HepG2 (cell line): ENCODE measurements at regions not wholly inside any gene's neighbourhood (a gene's known extent, or its start where the extent isn't known, plus 50 kb on each side); places are given as distances from the start of the nearest gene placed in this dataset.
A peak's percentile ranks its signal among the peaks of the same experiment; 100 is the strongest.

Experiments
- ATAC-seq: fragments of 200-7000 bp; cut with Tn5 transposase; 3 replicates; pipeline ENCODE4 v1.9.1; 2020; ENCODE audit warnings: mild to moderate bottlenecking, moderate library complexity
- BruUV-seq: library from RNA; stranded (reverse); fragments of 400-500 nt; replicated peaks from 2 replicates; lab custom pipeline; 2021; lab: Mats Ljungman, UMichigan
- CTCF ChIA-PET: fragments of 300-600 bp; formaldehyde crosslinking; extraction: SDS; loops from one replicate; lab custom pipeline; 2021; ENCODE audit warnings: low total read pairs, inconsistent platforms, low intra/inter-chr PET ratio; lab: Yijun Ruan, JAX
- POLR2A ChIA-PET: fragments of 350-600 bp; sonication (Branson Sonifier 250); formaldehyde crosslinking; loops from one replicate; lab custom pipeline; 2020; ENCODE audit warnings: antibody characterized with exemption, inconsistent platforms; lab: Yijun Ruan, JAX
- DNase-seq: peaks from one replicate; pipeline ENCODE4 v3.0.0-alpha.2; 2015; ENCODE audit warnings: low spot score
- FAIRE-seq: peaks from 3 replicates; lab custom pipeline; 2011; peaks lifted over from hg19 to GRCh38; lab: Jason Lieb, UNC
- H2AFZ ChIP-seq: one replicate; pipeline ENCODE4 v1.6.1; 2011; ENCODE audit warnings: low read length, inconsistent platforms
- H3K27ac ChIP-seq: fragments of 300-600 bp; 3 replicates; pipeline ENCODE4 v1.8.0; 2011; ENCODE audit warnings: mixed run types, mild to moderate bottlenecking, mixed read lengths, low read length, inconsistent platforms; ENCODE audit not compliant: insufficient read depth; ENCODE audit errors: extremely low read length
- H3K27me3 ChIP-seq, 2 experiments: fragments of 200-600 bp in 1 of 2; 2 replicates in 1 of 2; 3 replicates in 1 of 2; pipeline versions ENCODE4 v1.6.0 to v1.8.0; 2011; ENCODE audit warnings: low read length in 2 of 2, mild to moderate bottlenecking in 2 of 2, moderate library complexity in 2 of 2, inconsistent platforms in 1 of 2; ENCODE audit not compliant: insufficient read depth in 2 of 2, control insufficient read depth in 1 of 2
- H3K36me3 ChIP-seq, 2 experiments: fragments of 200-600 bp in 1 of 2; replicated peaks in 1 of 2; 2 replicates in 1 of 2; 3 replicates in 1 of 2; pipeline versions ENCODE4 v1.5.1 to v1.8.0; 2011; ENCODE audit warnings: low read length in 2 of 2, inconsistent platforms in 1 of 2; ENCODE audit not compliant: insufficient read depth in 2 of 2, control insufficient read depth in 1 of 2
- H3K4me1 ChIP-seq: 2 replicates; pipeline ENCODE4 v1.5.1; 2012; ENCODE audit warnings: low read length, inconsistent platforms; ENCODE audit not compliant: insufficient read depth
- H3K4me2 ChIP-seq: 2 replicates; pipeline ENCODE4 v1.6.0; 2011; ENCODE audit warnings: low read depth, low read length, inconsistent platforms
- H3K4me3 ChIP-seq, 3 experiments: fragments of 200-600 bp in 1 of 3; sonication (generic), shearing (Covaris generic) in 1 of 3; replicated peaks in 1 of 3; 2 replicates each; pipeline ENCODE4 v1.5.1; 2011 to 2016; ENCODE audit warnings: low read length in 3 of 3, inconsistent platforms in 2 of 3, low read depth in 2 of 3, mild to moderate bottlenecking in 2 of 3, control low read depth in 1 of 3, mixed read lengths in 1 of 3; ENCODE audit not compliant: insufficient read depth in 1 of 3
- H3K79me2 ChIP-seq: one replicate; pipeline ENCODE4 v1.6.1; 2011; ENCODE audit warnings: low read length, inconsistent platforms; ENCODE audit not compliant: insufficient read depth
- H3K9ac ChIP-seq: 2 replicates; pipeline ENCODE4 v1.6.0; 2011; ENCODE audit warnings: mild to moderate bottlenecking, low read depth, low read length, inconsistent platforms; ENCODE audit not compliant: insufficient read depth
- H3K9me3 ChIP-seq: 2 replicates; pipeline ENCODE4 v1.5.1; 2012; ENCODE audit warnings: mild to moderate bottlenecking, low read length
- H4K20me1 ChIP-seq: 2 replicates; pipeline ENCODE4 v1.6.0; 2011; ENCODE audit warnings: inconsistent platforms, mild to moderate bottlenecking, low read length, moderate library complexity; ENCODE audit not compliant: insufficient read depth
- AHDC1 ChIP-seq: sonication (generic); formaldehyde crosslinking; IDR thresholded peaks from 2 replicates; pipeline ENCODE4 v1.5.1; 2020; ENCODE audit warnings: mild to moderate bottlenecking, missing genetic modification reagents, borderline replicate concordance
- ATF3 ChIP-seq: sonication (generic); formaldehyde crosslinking; IDR thresholded peaks from 2 replicates; pipeline ENCODE4 v1.4.0; 2020; ENCODE audit warnings: missing genetic modification reagents
- ATF4 ChIP-seq, 2 experiments: fragments of 450-650 bp in 1 of 2; sonication (generic) in 1 of 2; formaldehyde crosslinking; IDR thresholded peaks; 2 replicates each; pipeline versions ENCODE4 v1.5.0 to v1.8.0; 2020 to 2022; ENCODE audit warnings: mild to moderate bottlenecking in 1 of 2, missing genetic modification reagents in 1 of 2
- EP300 ChIP-seq, 3 experiments: sonication (generic) in 1 of 3; formaldehyde crosslinking in 1 of 3; IDR thresholded peaks; 2 replicates each; pipeline versions ENCODE4 v1.5.1 to v1.6.1; 2011 to 2020; ENCODE audit warnings: low read depth in 2 of 3, low read length in 2 of 3, borderline replicate concordance in 1 of 3, improper control_type of control experiment in 1 of 3, mild to moderate bottlenecking in 1 of 3, missing genetic modification reagents in 1 of 3, moderate library complexity in 1 of 3
- FOSL1 ChIP-seq: sonication (generic); formaldehyde crosslinking; IDR thresholded peaks from 2 replicates; pipeline ENCODE4 v1.9.0; 2021; ENCODE audit warnings: missing genetic modification reagents, borderline replicate concordance
- FOXA1 ChIP-seq, 2 experiments: fragments of 450-650 bp in 1 of 2; sonication (generic) in 1 of 2; formaldehyde crosslinking in 1 of 2; IDR thresholded peaks; 2 replicates each; pipeline versions ENCODE4 v1.4.0 to v1.6.1; 2016 to 2020; ENCODE audit warnings: missing genetic modification reagents in 1 of 2
- GATAD2A ChIP-seq: IDR thresholded peaks from 2 replicates; pipeline ENCODE4 v1.6.1; 2016
- HDAC2 ChIP-seq: sonication (generic); formaldehyde crosslinking; IDR thresholded peaks from 2 replicates; pipeline ENCODE4 v1.4.0; 2020; ENCODE audit warnings: missing genetic modification reagents
- NFE2 ChIP-seq: sonication (generic); formaldehyde crosslinking; IDR thresholded peaks from 2 replicates; pipeline ENCODE4 v1.4.0; 2020; ENCODE audit warnings: missing genetic modification reagents
- NR2F1 ChIP-seq, 2 experiments: fragments of 450-650 bp in 1 of 2; formaldehyde crosslinking in 1 of 2; IDR thresholded peaks; 2 replicates each; pipeline versions ENCODE4 v1.5.0 to v1.6.1; 2016 to 2020; ENCODE audit warnings: mild to moderate bottlenecking in 1 of 2, missing compliant biosample characterization in 1 of 2, missing genetic modification reagents in 1 of 2, moderate library complexity in 1 of 2
- TCF7L2 ChIP-seq: IDR thresholded peaks from 2 replicates; pipeline ENCODE4 v1.6.1; 2011; ENCODE audit warnings: mild to moderate bottlenecking, low read depth, low read length, moderate library complexity
- YEATS2 ChIP-seq: sonication (generic); formaldehyde crosslinking; IDR thresholded peaks from 2 replicates; pipeline ENCODE4 v1.4.0; 2020; ENCODE audit warnings: missing genetic modification reagents, borderline replicate concordance
- ZFP36 ChIP-seq: fragments of 150-350 bp; IDR thresholded peaks from 2 replicates; pipeline ENCODE4 v1.6.1; 2018; ENCODE audit warnings: borderline replicate concordance, low read length, low read depth; ENCODE audit not compliant: partially characterized antibody
- WGBS: methylation state at CpG from one replicate; pipeline ENCODE4 v1.1.6; 2017; ENCODE audit warnings: low lambda C conversion rate; 5-methylcytosine and 5-hydroxymethylcytosine counted together
- in situ Hi-C: cut with HindIII; loops from 2 replicates; pipeline ENCODE4 v1.10.0; 2017; ENCODE audit warnings: low pct_unique_long_range_greater_than_20kb; ENCODE audit not compliant: extremely low pct_ligation_motif_present
- intact Hi-C: fragments of 100-400 bp; cut with micrococcal nuclease; formaldehyde crosslinking; loops from one replicate; pipeline ENCODE4 v1.10.0; 2022; ENCODE audit not compliant: unreplicated experiment

- no peak overlapping the region for H3K27ac ChIP-seq
- WGBS = 1% methylated on average over 5 of the region's 5 CpGs
- TF ChIP-seq FOXA1 (IDR thresholded peaks at IDR 0.05) (no peak), FOXA1 (CRISPR knock-in tag; IDR thresholded peaks at IDR 0.05) (peak; percentile 69), ATF3 (CRISPR knock-in tag) (peak; percentile 57; the same call in 1 of the 2 replicates), NFE2 (CRISPR knock-in tag) (0 out of 2 replicates have a peak, but pooled peaks have one; percentile 45), AHDC1 (peak; percentile 50; the same call in 1 of the 2 replicates), HDAC2 (no peak), ATF4 (CRISPR knock-in tag; IDR thresholded peaks at IDR 0.05) (peak in 1 of 2 experiments; percentile 46; a peak in 1 of 4 replicates), TCF7L2 (peak; percentile 48; the same call in 1 of the 2 replicates), FOSL1 (CRISPR knock-in tag) (peak; percentile 75; the same call in 1 of the 2 replicates), ZFP36 (no peak), EP300 (IDR thresholded peaks at IDR 0.05; ENCODE audit: low read depth in 2 of 2, low read length in 2 of 2) (peak in 1 of 2 experiments; percentile 54; a peak in 1 of 4 replicates), EP300 (CRISPR knock-in tag; IDR thresholded peaks at IDR 0.05; ENCODE audit: borderline replicate concordance) (no peak), NR2F1 (CRISPR knock-in tag; IDR thresholded peaks at IDR 0.05) (peak; percentile 39 to 88; a peak in 3 of 4 replicates), YEATS2 (CRISPR knock-in tag) (peak; percentile 35; the same call in 1 of the 2 replicates), GATAD2A (CRISPR knock-in tag) (0 out of 2 replicates have a peak, but pooled peaks have one; percentile 29)
Measured at GRCh38 chr4:188214861-188215260, 75.6 kb downstream of the TRIML1 start.

More at GRCh38 chr4:188214861-188215260, 75.6 kb downstream of the TRIML1 start:
- Histone ChIP-seq H3K9me3 (no peaks in the 10 kb centered on the region), H3K4me2 (peak overlapping the region; percentile 4; the same call in 1 of the 2 replicates), H3K79me2 (no peaks in the 10 kb centered on the region), H3K4me3 (no peak overlapping the region), H4K20me1 (no peaks in the 10 kb centered on the region), H3K4me1 (peaks cover 10% of the 10 kb centered on the region), H3K27me3 (no peaks in the 10 kb centered on the region), H2AFZ (no peak overlapping the region), H3K9ac (no peak overlapping the region), H3K36me3 (no peaks in the 10 kb centered on the region)
- ChIA-PET CTCF (no interaction called here), POLR2A (no interaction called here)
- intact Hi-C loops (no loop called here), in situ Hi-C loops (no loop called here)
- FAIRE-seq (no peak), ATAC-seq (peak; percentile 54), DNase-seq (peak; percentile 61)
- BruUV-seq = no TSS peak
